Nephron progenitor cell (in vitro differentiated cells): ENCODE measurements at regions not wholly inside any gene's neighbourhood (a gene's known extent, or its start where the extent isn't known, plus 50 kb on each side); places are given as distances from the start of the nearest gene placed in this dataset.

Experiments
- DNase-seq: peaks from one replicate; pipeline ENCODE4 v3.0.0; 2021
- H3K27ac Mint-ChIP-seq: 2 replicates; pipeline ENCODE4 v1.8.0; 2021; ENCODE audit warnings: mild to moderate bottlenecking, moderate library complexity, mixed read lengths
- H3K27me3 Mint-ChIP-seq: 2 replicates; pipeline ENCODE4 v1.8.0; 2021; ENCODE audit warnings: mild to moderate bottlenecking, low read depth, mixed read lengths; ENCODE audit not compliant: poor library complexity
- H3K36me3 Mint-ChIP-seq: 2 replicates; pipeline ENCODE4 v1.8.0; 2021; ENCODE audit warnings: low read depth, mixed read lengths
- H3K4me1 Mint-ChIP-seq: 2 replicates; pipeline ENCODE4 v1.8.0; 2021; ENCODE audit warnings: mixed read lengths
- H3K4me3 Mint-ChIP-seq: 2 replicates; pipeline ENCODE4 v1.8.0; 2021; ENCODE audit warnings: mild to moderate bottlenecking, moderate library complexity, mixed read lengths
- H3K9me3 Mint-ChIP-seq: 2 replicates; pipeline ENCODE4 v1.8.0; 2021; ENCODE audit warnings: mild to moderate bottlenecking, moderate library complexity, mixed read lengths
- TF ChIP-seq, protein P1 (sequence below): fragments of 200-600 bp; sonication (generic); IDR thresholded peaks from 2 replicates; pipeline ENCODE4 v1.5.0; 2021; ENCODE audit warnings: antibody characterized with exemption

DNA sequence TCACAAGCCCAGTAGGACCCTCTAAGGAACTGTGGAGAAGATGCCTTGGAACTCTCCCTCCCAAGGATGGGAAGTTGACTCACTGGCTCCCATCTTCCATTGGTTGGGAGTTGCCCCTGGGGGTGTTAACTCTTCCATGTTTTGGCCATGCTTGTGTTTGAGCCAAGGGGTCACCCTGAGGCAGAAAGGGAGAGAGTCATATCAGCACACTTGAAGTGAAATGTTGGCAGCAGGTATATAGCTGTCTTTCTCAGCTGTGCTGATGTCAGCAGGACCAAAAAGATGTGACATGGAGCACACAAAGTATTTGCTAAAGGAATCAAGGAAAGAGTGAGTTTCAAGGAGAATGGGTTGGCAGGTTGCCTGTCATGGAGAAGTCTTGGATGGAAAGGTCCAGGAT is 359.4 kb downstream of the RPS24 start:
- H3K9me3 Mint-ChIP-seq: no peaks in the 10 kb centered on the region
- H3K27ac Mint-ChIP-seq: no peak overlapping the region
- no peak overlapping the region for H3K4me3 Mint-ChIP-seq
- peaks cover 8% of the 10 kb centered on the region for H3K27me3 Mint-ChIP-seq
- DNase-seq: no peak
- H3K36me3 Mint-ChIP-seq: no peaks in the 10 kb centered on the region
- TF ChIP-seq, protein P1, sequence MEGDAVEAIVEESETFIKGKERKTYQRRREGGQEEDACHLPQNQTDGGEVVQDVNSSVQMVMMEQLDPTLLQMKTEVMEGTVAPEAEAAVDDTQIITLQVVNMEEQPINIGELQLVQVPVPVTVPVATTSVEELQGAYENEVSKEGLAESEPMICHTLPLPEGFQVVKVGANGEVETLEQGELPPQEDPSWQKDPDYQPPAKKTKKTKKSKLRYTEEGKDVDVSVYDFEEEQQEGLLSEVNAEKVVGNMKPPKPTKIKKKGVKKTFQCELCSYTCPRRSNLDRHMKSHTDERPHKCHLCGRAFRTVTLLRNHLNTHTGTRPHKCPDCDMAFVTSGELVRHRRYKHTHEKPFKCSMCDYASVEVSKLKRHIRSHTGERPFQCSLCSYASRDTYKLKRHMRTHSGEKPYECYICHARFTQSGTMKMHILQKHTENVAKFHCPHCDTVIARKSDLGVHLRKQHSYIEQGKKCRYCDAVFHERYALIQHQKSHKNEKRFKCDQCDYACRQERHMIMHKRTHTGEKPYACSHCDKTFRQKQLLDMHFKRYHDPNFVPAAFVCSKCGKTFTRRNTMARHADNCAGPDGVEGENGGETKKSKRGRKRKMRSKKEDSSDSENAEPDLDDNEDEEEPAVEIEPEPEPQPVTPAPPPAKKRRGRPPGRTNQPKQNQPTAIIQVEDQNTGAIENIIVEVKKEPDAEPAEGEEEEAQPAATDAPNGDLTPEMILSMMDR: no peak
- H3K4me1 Mint-ChIP-seq: peaks cover 8% of the 10 kb centered on the region

DNA sequence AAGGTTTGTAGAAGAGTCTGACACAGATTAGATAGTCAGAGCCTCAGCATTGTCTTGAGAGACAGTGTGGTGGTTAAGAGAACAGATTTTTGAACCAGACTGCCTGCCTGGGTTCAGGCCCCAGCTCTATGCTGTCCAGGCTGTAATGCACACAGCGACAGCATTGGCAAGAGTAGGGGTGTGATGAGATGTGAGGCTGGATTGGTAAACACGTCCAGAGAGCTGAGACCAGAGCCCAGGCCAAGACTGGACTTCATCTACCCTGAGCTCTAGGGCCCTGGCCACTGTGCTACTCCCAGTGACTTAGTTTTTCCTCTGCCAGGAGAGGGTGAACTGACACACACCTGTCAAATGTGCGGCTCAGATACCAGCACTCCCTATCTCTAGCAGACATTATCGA is 360.4 kb downstream of the RPS24 start:
- Mint-ChIP-seq H3K27ac (no peak overlapping the region), H3K4me3 (no peak overlapping the region), H3K9me3 (no peaks in the 10 kb centered on the region)

DNA sequence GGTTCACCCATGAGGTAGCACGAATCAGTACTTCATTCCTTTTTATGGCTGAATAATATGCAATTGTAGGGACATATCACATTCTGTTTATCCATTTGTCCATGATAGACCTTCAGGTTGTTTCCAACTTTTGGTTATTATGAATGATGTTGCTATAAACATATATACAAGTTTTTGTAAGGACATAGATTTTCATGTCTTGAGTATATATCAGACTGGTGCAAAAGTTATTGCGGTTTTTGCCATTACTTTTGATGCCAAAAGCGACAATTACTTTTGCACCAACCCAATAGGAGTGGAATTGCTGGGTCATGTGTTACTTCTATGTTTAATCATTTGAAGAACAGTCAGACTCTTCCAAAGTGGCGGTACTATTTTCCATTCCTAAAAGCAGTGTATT is 361.5 kb downstream of the RPS24 start:
- Mint-ChIP-seq H3K27me3 (peaks cover 3% of the 10 kb centered on the region), H3K9me3 (no peaks in the 10 kb centered on the region), H3K36me3 (no peaks in the 10 kb centered on the region), H3K27ac (no peak overlapping the region), H3K4me3 (no peak overlapping the region), H3K4me1 (peaks cover 8% of the 10 kb centered on the region)
- TF ChIP-seq, protein P1: no peak
- DNase-seq: no peak

More for the DNA sequence above, 360.4 kb downstream of the RPS24 start:
- TF ChIP-seq, protein P1: no peak
- Mint-ChIP-seq H3K4me1 (peaks cover 8% of the 10 kb centered on the region), H3K27me3 (peaks cover 8% of the 10 kb centered on the region), H3K36me3 (no peaks in the 10 kb centered on the region)
- no peak for DNase-seq

DNA sequence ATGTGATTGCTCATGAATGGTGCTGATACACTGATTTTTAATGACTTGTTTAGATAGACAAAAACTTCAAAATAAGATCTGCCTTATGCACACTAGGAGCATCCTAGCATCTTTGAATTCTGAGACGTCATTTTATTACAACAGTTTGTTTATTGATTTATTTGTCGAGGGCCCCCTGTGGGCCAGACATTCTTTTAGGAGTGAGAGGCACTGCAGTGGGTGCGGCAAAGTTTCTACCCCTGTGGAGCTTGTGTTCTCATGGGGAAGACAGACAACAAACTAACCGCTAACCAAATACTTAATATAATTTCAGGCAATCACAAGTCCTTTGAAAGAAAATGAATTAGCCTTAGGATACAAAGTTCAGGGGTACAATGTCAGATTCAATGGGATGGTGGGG is 363.1 kb downstream of the RPS24 start:
- no peak overlapping the region for H3K27ac Mint-ChIP-seq
- H3K9me3 Mint-ChIP-seq: no peaks in the 10 kb centered on the region
- H3K4me3 Mint-ChIP-seq: no peak overlapping the region
- H3K36me3 Mint-ChIP-seq: no peaks in the 10 kb centered on the region
- peaks cover 3% of the 10 kb centered on the region for H3K27me3 Mint-ChIP-seq
- TF ChIP-seq, protein P1: no peak
- no peak for DNase-seq
- peaks cover 15% of the 10 kb centered on the region for H3K4me1 Mint-ChIP-seq

DNA sequence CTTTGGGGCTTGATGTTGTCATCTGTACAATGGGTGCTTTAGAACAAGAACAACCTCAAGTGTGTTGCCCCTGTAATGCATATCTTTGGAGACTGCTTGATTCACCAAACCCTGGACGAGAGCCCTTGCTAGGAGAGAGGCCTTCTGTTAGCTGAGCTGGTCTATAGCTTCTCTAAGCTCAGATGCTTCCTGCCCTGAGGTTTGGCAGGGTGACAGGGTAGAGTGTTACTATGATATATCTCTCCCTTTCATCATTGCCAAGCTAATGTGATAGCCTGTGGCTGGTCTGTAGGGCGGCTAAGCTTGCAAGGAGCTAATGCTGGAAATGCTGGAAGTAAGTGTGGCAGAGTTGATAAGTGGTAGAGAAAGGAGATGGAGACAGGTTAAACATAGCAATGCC is 364.1 kb downstream of the RPS24 start:
- no peak for DNase-seq
- TF ChIP-seq, protein P1: no peak
- Mint-ChIP-seq H3K27me3 (peaks cover 6% of the 10 kb centered on the region), H3K27ac (no peak overlapping the region), H3K9me3 (no peaks in the 10 kb centered on the region), H3K4me1 (peaks cover 26% of the 10 kb centered on the region), H3K4me3 (no peak overlapping the region), H3K36me3 (no peaks in the 10 kb centered on the region)

DNA sequence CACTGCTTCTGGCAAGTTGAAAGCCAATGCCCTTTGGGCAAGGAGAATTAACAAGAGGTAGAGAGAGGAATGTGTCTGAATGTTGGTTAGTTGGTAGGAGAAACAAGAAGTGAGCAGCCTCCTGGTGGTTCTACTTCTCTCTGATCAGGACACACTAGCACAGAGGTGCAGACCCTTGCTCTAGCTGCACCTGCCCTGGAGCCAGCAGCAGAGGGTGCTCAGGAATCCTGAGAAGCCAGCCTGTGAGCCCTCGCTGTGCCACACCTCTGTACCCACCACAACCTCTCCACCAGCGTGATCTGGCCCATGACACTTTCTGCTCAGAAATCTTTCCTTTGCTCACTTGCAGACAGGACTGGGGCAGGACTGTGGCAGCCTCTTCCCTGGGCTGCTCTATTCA is 364.7 kb downstream of the RPS24 start:
- H3K36me3 Mint-ChIP-seq: no peaks in the 10 kb centered on the region
- no peak for DNase-seq

More for the DNA sequence above, 364.7 kb downstream of the RPS24 start:
- Mint-ChIP-seq H3K4me1 (peaks cover 31% of the 10 kb centered on the region), H3K9me3 (no peaks in the 10 kb centered on the region), H3K4me3 (no peak overlapping the region), H3K27ac (no peak overlapping the region), H3K27me3 (peaks cover 6% of the 10 kb centered on the region)
- TF ChIP-seq, protein P1: no peak
